CD4-positive, alpha-beta memory T cell (primary cell): ENCODE measurements at regions not wholly inside any gene's neighbourhood (a gene's known extent, or its start where the extent isn't known, plus 50 kb on each side); places are given as distances from the start of the nearest gene placed in this dataset.

Experiments used
- CTCF ChIA-PET: fragments of 350-600 bp; sonication (Branson Sonifier 250); formaldehyde crosslinking; loops from one replicate; lab custom pipeline; 2021; ENCODE audit warnings: inconsistent platforms; ENCODE audit not compliant: partially characterized antibody; lab: Charles Lee
- POLR2A ChIA-PET: fragments of 350-600 bp; sonication (Branson Sonifier 250); formaldehyde crosslinking; loops from one replicate; lab custom pipeline; 2021; ENCODE audit not compliant: partially characterized antibody; lab: Charles Lee
- DNase-seq, 5 donors: peaks; one replicate each; pipeline versions ENCODE4 v3.0.0 to v3.0.0-alpha.2; 2020 to 2022; ENCODE audit warnings: mixed read lengths in 1 of 5
- H3K27ac ChIP-seq: one replicate; pipeline ENCODE4 v1.7.0; 2013; ENCODE audit warnings: low read depth, low read length
- H3K27me3 ChIP-seq: 2 replicates; pipeline ENCODE4 v1.7.0; 2013; ENCODE audit warnings: mild to moderate bottlenecking, low read length, moderate library complexity; ENCODE audit not compliant: insufficient read depth
- H3K36me3 ChIP-seq: 2 replicates; pipeline ENCODE4 v1.7.0; 2013; ENCODE audit warnings: mild to moderate bottlenecking, low read length, moderate library complexity; ENCODE audit not compliant: insufficient read depth
- H3K4me1 ChIP-seq: 2 replicates; pipeline ENCODE4 v1.7.0; 2013; ENCODE audit warnings: mild to moderate bottlenecking, low read length, moderate library complexity; ENCODE audit not compliant: insufficient read depth
- H3K4me3 ChIP-seq, 2 donors: one replicate each; pipeline ENCODE4 v1.7.0; 2013; ENCODE audit warnings: low read length in 2 of 2, mild to moderate bottlenecking in 1 of 2
- H3K9me3 ChIP-seq, 2 donors: one replicate each; pipeline ENCODE4 v1.7.0; 2013; ENCODE audit warnings: low read length in 2 of 2, control low read depth in 1 of 2; ENCODE audit not compliant: control insufficient read depth in 1 of 2
- H3K27ac Mint-ChIP-seq, 7 donors: one replicate each; pipeline ENCODE4 v1.8.0; 2020 to 2021; ENCODE audit warnings: mixed read lengths in 7 of 7, mild to moderate bottlenecking in 6 of 7, inconsistent platforms in 3 of 7, moderate library complexity in 3 of 7
- H3K27me3 Mint-ChIP-seq, 2 donors: one replicate each; pipeline ENCODE4 v1.8.0; 2020 to 2021; ENCODE audit warnings: mixed read lengths in 2 of 2
- H3K36me3 Mint-ChIP-seq, 2 donors: one replicate each; pipeline ENCODE4 v1.8.0; 2020 to 2021; ENCODE audit warnings: mixed read lengths in 2 of 2, inconsistent platforms in 1 of 2, mild to moderate bottlenecking in 1 of 2
- H3K4me1 Mint-ChIP-seq, 4 donors: one replicate each; pipeline ENCODE4 v1.8.0; 2020 to 2021; ENCODE audit warnings: mixed read lengths in 4 of 4, mild to moderate bottlenecking in 1 of 4
- H3K4me3 Mint-ChIP-seq, 8 donors: one replicate each; pipeline ENCODE4 v1.8.0; 2020 to 2021; ENCODE audit warnings: mixed read lengths in 8 of 8, mild to moderate bottlenecking in 7 of 8, moderate library complexity in 6 of 8, inconsistent platforms in 3 of 8
- H3K9me3 Mint-ChIP-seq, 8 donors: one replicate each; pipeline ENCODE4 v1.8.0; 2020 to 2021; ENCODE audit warnings: mixed read lengths in 8 of 8, mild to moderate bottlenecking in 5 of 8, inconsistent platforms in 3 of 8, moderate library complexity in 1 of 8
- intact Hi-C: fragments of 100-400 bp; cut with micrococcal nuclease; formaldehyde crosslinking; loops from one replicate; pipeline ENCODE4 v1.15.1; 2023

DNA sequence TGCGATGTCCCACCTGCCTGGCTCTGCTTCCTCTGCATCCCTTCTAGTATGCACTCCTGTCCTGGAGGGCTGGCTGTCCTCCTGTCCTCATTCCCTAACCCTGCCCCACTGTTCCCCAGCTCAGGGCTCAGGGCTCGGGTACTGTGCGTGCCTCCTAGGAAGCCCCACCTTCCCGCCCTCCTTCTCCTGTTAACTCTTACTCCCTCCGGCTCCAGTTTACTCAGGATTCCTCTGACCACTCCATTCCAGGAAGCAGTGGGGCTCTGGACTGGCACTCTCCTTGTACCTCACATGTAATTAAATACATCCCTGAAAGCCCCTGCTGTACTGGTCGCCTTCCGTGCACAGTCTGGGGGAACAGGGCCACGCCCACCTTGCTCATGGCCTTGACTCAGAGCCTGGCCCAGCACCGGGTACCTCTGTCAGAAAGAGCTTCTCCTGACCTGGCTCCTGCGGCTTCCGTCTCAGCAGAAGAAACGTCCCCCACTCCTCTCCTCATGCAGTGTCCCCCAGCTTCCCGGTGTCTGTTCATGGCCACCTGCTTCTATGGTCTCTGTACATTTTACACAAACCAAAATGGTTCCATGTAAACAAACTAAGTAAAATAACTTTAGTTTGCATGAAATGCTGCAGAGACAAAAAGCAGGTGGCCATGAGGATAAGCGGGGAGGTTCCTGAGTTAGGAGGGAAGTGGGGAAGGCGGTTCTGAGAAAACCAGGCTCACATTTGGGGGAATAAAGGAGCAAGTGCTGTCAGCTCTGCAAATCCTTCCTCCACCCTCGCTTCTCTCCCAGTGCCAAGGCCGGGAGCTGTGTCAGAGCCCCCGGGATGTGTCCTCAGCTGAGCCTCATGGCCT is 445.9 kb downstream of the BRD1 start:
- Mint-ChIP-seq H3K27me3 (peaks cover 29 to 30% of the 10 kb centered on the region in 2 donors), H3K4me3 (no peak overlapping the region)
- CTCF ChIA-PET = no interaction called here

DNA sequence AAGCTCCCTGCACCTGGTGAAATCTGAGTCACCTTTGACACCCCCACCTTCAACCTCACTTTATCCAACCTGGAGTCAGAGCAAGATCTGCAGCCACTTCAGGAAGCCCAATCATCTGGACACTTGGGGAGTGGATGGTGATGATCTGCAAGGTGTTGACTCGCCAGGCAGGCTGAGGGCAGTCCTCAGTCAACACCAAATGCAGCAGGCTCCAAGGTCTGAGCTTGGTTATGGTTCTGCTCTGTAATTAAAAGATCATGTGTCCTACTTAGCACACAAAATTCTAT is 446.9 kb downstream of the BRD1 start:
- no peaks in the 10 kb centered on the region for H3K4me1 ChIP-seq
- POLR2A ChIA-PET = no interaction called here

More for the DNA sequence above, 445.9 kb downstream of the BRD1 start:
- DNase-seq = no peak
- Histone ChIP-seq H3K27me3 (no peaks in the 10 kb centered on the region), H3K4me3 (no peak overlapping the region), H3K9me3 (no peaks in the 10 kb centered on the region), H3K36me3 (no peaks in the 10 kb centered on the region), H3K27ac (no peak overlapping the region), H3K4me1 (no peaks in the 10 kb centered on the region)
- no peaks in the 10 kb centered on the region for H3K36me3 Mint-ChIP-seq
- no peak overlapping the region for H3K27ac Mint-ChIP-seq
- no peaks in the 10 kb centered on the region for H3K4me1 Mint-ChIP-seq
- POLR2A ChIA-PET = no interaction called here
- intact Hi-C loops = no loop called here
- H3K9me3 Mint-ChIP-seq = peaks cover 0 to 2% (median 0%) of the 10 kb centered on the region in 8 donors

DNA sequence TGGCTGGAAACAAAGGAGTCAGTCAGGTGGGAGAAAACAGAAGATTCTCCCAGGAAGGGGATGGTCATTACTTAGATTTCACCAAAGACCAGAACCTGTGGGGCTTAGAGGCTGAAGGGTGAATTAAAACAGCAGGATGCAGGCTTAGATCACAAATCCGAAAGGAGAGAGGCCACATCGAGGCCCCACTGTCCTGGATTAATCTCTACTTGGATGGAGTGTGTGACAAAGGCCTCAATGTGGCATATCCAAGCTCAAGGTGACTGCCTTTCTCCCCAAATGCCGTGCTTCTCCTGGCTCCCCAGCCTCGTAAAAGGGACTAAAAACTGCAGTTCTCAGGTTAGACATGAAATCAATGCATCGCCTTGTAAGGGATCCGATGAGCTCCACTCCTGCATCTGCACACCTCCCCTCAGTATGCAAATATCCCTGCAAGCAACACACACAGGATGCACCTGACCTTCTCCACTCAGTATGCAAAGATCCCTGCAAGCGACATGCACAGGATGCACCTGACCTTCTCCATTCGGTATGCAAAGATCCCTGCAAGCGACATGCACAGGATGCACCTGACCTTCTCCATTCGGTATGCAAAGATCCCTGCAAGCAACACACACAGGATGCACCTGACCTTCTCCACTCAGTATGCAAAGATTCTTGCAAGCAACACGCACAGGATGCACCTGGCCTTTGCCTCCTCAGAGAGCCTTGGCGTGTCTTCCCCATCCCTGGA is 447.4 kb downstream of the BRD1 start:
- no peak overlapping the region for H3K4me3 ChIP-seq
- no peaks in the 10 kb centered on the region for H3K36me3 Mint-ChIP-seq
- ChIA-PET POLR2A (no interaction called here), CTCF (no interaction called here)
- no peaks in the 10 kb centered on the region for H3K27me3 ChIP-seq
- no peaks in the 10 kb centered on the region for H3K9me3 ChIP-seq
- no peak overlapping the region for H3K27ac Mint-ChIP-seq
- H3K4me1 Mint-ChIP-seq = no peaks in the 10 kb centered on the region
- DNase-seq = no peak
- no peaks in the 10 kb centered on the region for H3K36me3 ChIP-seq
- intact Hi-C loops = no loop called here
- no peak overlapping the region for H3K27ac ChIP-seq
- peaks cover 31 to 32% of the 10 kb centered on the region in 2 donors for H3K27me3 Mint-ChIP-seq
- H3K9me3 Mint-ChIP-seq = peaks cover 0 to 2% (median 0%) of the 10 kb centered on the region in 8 donors
- H3K4me1 ChIP-seq = no peaks in the 10 kb centered on the region
- H3K4me3 Mint-ChIP-seq = no peak overlapping the region

More for the DNA sequence above, 446.9 kb downstream of the BRD1 start:
- Mint-ChIP-seq H3K9me3 (peaks cover 0 to 2% (median 0%) of the 10 kb centered on the region in 8 donors), H3K27ac (no peak overlapping the region), H3K36me3 (no peaks in the 10 kb centered on the region), H3K27me3 (peaks cover 31 to 32% of the 10 kb centered on the region in 2 donors), H3K4me1 (no peaks in the 10 kb centered on the region), H3K4me3 (no peak overlapping the region)
- Histone ChIP-seq H3K36me3 (no peaks in the 10 kb centered on the region), H3K4me3 (no peak overlapping the region), H3K9me3 (no peaks in the 10 kb centered on the region), H3K27me3 (no peaks in the 10 kb centered on the region), H3K27ac (no peak overlapping the region)
- intact Hi-C loops = no loop called here
- no peak for DNase-seq
- CTCF ChIA-PET = no interaction called here

DNA sequence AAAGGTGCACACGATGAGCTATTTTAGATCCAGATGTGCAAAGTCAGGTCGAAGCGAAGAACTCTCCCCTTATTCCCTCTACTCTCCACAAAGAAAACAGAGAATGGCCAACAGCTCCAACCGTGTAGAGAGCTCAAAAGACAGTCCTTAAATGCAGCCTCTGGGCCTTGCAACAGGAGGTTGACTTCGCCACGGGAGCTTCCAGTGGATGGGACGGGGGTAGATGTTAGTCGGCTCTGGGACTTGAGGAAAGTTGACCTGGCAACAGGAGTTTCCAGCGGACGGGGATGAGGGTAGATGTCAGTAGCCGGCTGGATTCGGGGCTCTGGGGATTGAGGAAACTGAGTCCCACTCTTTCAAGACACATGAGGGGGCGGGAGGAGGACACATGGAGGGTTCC is 450.4 kb downstream of the BRD1 start:
- intact Hi-C loops = no loop called here
- CTCF ChIA-PET = no interaction called here

DNA sequence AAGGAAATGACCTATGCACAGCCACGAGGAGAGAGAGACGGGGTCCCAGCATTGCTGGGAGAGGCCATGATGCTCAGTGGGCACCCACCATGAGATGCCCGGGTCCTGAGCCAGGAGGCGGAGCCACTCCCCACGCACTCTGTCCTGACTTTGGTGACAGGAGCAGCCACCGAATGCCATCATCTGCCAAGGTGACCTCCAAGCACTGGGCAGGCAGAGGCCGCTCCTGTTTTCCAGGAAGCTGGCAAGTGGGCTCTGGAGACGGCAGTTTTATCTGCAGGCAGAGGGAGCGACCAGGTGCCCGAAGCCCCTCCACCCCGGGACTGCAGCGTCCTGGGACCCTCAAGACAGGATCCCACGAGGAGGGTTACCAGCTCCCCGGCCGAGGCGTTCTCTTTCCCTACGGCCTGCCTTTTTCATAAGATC is 453.9 kb downstream of the BRD1 start:
- no peaks in the 10 kb centered on the region for H3K4me1 Mint-ChIP-seq
- no peaks in the 10 kb centered on the region for H3K4me1 ChIP-seq
- H3K27me3 Mint-ChIP-seq = peaks cover 13 to 17% of the 10 kb centered on the region in 2 donors
- no peak for DNase-seq
- intact Hi-C loops = no loop called here
- peaks cover 0 to 2% (median 0%) of the 10 kb centered on the region in 8 donors for H3K9me3 Mint-ChIP-seq
- no peak overlapping the region for H3K27ac ChIP-seq
- H3K27ac Mint-ChIP-seq = no peak overlapping the region
- no peak overlapping the region for H3K4me3 ChIP-seq
- ChIA-PET CTCF (no interaction called here), POLR2A (no interaction called here)
- H3K36me3 Mint-ChIP-seq = no peaks in the 10 kb centered on the region
- H3K27me3 ChIP-seq = no peaks in the 10 kb centered on the region
- no peak overlapping the region for H3K4me3 Mint-ChIP-seq
- H3K9me3 ChIP-seq = no peaks in the 10 kb centered on the region
- H3K36me3 ChIP-seq = no peaks in the 10 kb centered on the region

More for the DNA sequence above, 450.4 kb downstream of the BRD1 start:
- POLR2A ChIA-PET = no interaction called here
- Mint-ChIP-seq H3K27ac (no peak overlapping the region), H3K27me3 (peaks cover 31% of the 10 kb centered on the region in 2 donors), H3K4me3 (no peak overlapping the region), H3K9me3 (peaks cover 0 to 2% (median 0%) of the 10 kb centered on the region in 8 donors), H3K4me1 (no peaks in the 10 kb centered on the region), H3K36me3 (no peaks in the 10 kb centered on the region)
- no peaks in the 10 kb centered on the region for H3K36me3 ChIP-seq
- H3K4me3 ChIP-seq = no peak overlapping the region
- DNase-seq = no peak
- H3K27me3 ChIP-seq = no peaks in the 10 kb centered on the region
- H3K27ac ChIP-seq = no peak overlapping the region
- H3K4me1 ChIP-seq = no peaks in the 10 kb centered on the region
- no peaks in the 10 kb centered on the region for H3K9me3 ChIP-seq

DNA sequence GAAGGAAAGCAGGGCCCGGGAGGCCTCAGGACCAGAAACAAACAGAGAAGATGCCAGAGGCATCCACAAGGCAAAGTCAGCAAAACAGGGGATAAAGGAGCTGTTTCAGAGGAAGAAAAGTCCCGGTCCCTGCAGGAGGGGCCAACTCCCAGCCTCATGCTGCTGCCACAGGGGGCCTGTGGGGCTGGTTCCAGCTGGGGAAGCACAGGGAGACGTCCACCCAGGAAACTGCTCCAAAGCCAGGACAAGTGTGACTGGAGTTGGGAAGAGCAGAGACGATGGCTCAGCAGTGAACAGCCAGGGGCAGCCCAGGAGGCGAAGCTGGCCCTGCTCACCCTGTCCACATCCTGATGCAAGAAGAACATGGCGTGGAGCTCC is 454.4 kb downstream of the BRD1 start:
- Mint-ChIP-seq H3K36me3 (no peaks in the 10 kb centered on the region), H3K27me3 (peaks cover 11 to 14% of the 10 kb centered on the region in 2 donors)
- intact Hi-C loops = no loop called here

DNA sequence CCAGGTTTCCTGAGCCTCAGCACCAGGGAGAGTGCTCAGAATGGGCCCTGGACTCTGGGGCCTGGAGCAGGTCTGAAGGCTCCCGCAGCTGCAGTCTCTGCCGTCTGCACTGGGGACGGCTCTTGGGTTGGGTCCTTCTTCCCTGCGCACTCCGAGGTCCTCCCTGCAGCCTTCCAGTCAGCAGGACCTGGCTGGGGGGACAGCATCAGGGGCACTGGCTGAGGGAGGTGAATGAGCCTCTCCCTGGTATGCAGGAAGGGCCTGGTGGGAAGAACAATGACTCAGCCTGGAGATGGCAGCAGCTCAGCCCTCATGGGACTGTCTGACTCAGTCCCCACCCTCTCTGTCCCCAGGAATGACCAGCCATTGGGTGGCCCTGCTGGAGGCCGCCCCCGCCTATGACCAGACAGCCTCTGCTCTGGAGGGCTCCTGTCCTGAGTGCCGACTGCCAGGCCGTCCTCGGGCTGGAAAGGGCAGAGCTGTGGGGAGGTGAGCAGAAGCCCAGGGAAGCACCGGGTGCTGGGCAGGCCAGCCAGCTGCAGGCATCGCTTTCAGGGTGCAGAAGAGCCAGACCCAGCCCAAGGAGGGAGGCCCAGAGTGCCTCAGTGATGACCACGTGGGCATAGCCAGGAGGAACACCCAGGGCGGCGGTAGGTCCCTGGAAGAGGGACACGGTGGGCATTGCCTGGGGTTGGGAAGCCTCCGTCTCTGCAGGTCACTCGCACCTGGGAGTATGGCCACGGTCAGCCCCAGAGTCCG is 455.0 kb downstream of the BRD1 start:
- intact Hi-C loops = no loop called here
- Histone ChIP-seq H3K9me3 (no peaks in the 10 kb centered on the region), H3K27ac (no peak overlapping the region), H3K36me3 (no peaks in the 10 kb centered on the region), H3K27me3 (no peaks in the 10 kb centered on the region), H3K4me1 (no peaks in the 10 kb centered on the region), H3K4me3 (no peak overlapping the region)
- H3K36me3 Mint-ChIP-seq = no peaks in the 10 kb centered on the region
- ChIA-PET CTCF (no interaction called here), POLR2A (no interaction called here)
- no peak overlapping the region for H3K4me3 Mint-ChIP-seq
- peaks cover 6 to 14% of the 10 kb centered on the region in 2 donors for H3K27me3 Mint-ChIP-seq
- no peak for DNase-seq
- H3K9me3 Mint-ChIP-seq = peaks cover 0 to 2% (median 0%) of the 10 kb centered on the region in 8 donors
- H3K27ac Mint-ChIP-seq = peak overlapping the region in 2 of 7 donors; percentile 27 to 59
- no peaks in the 10 kb centered on the region for H3K4me1 Mint-ChIP-seq

More for the DNA sequence above, 454.4 kb downstream of the BRD1 start:
- Histone ChIP-seq H3K4me3 (no peak overlapping the region), H3K9me3 (no peaks in the 10 kb centered on the region), H3K4me1 (no peaks in the 10 kb centered on the region), H3K27ac (no peak overlapping the region), H3K36me3 (no peaks in the 10 kb centered on the region), H3K27me3 (no peaks in the 10 kb centered on the region)
- no peak for DNase-seq
- Mint-ChIP-seq H3K4me1 (no peaks in the 10 kb centered on the region), H3K4me3 (no peak overlapping the region), H3K27ac (peak overlapping the region in 2 of 7 donors; percentile 27 to 59), H3K9me3 (peaks cover 0 to 2% (median 0%) of the 10 kb centered on the region in 8 donors)
- POLR2A ChIA-PET = no interaction called here
- CTCF ChIA-PET = no interaction called here
